PC-9 (cell line): ENCODE measurements at regions not wholly inside any gene's neighbourhood (a gene's known extent, or its start where the extent isn't known, plus 50 kb on each side); places are given as distances from the start of the nearest gene placed in this dataset.

Experiments
- BruUV-seq: library from RNA; stranded (reverse); fragments of 400-500 nt; replicated peaks from 2 replicates; lab custom pipeline; 2021; lab: Mats Ljungman, UMichigan
- CTCF ChIA-PET: fragments of 300-600 bp; sonication (Branson Sonifier 250); formaldehyde crosslinking; loops from one replicate; lab custom pipeline; 2022; ENCODE audit warnings: antibody characterized with exemption; lab: Charles Lee
- POLR2A ChIA-PET: fragments of 300-600 bp; sonication (Branson Sonifier 250); formaldehyde crosslinking; loops from one replicate; lab custom pipeline; 2022; ENCODE audit warnings: antibody characterized with exemption; ENCODE audit not compliant: unreplicated experiment; lab: Charles Lee
- DNase-seq, 2 experiments: peaks; one replicate each; pipeline versions ENCODE4 v3.0.0 to v3.0.0-alpha.2; 2015 to 2022; ENCODE audit warnings: mixed read lengths in 1 of 2
- H2AFZ ChIP-seq: fragments of 200-600 bp; sonication (generic); 2 replicates; pipeline ENCODE4 v1.8.1; 2017; ENCODE audit warnings: antibody characterized with exemption
- H3F3A ChIP-seq: fragments of 200-600 bp; sonication (generic); 2 replicates; pipeline ENCODE4 v1.8.1; 2017; ENCODE audit warnings: antibody characterized with exemption, mild to moderate bottlenecking, low read depth; ENCODE audit not compliant: insufficient read depth
- H3K27ac ChIP-seq: fragments of 200-600 bp; sonication (generic); 2 replicates; pipeline ENCODE4 v1.6.1; 2016; ENCODE audit warnings: mixed run types
- H3K27me3 ChIP-seq: fragments of 200-600 bp; sonication (generic); 2 replicates; pipeline ENCODE4 v1.6.1; 2016; ENCODE audit warnings: low read depth, mixed run types; ENCODE audit not compliant: insufficient read depth
- H3K36me3 ChIP-seq: fragments of 200-600 bp; sonication (generic); 2 replicates; pipeline ENCODE4 v1.6.1; 2016; ENCODE audit warnings: low read depth, mixed run types
- H3K4me1 ChIP-seq: fragments of 200-600 bp; sonication (generic); replicated peaks from 2 replicates; pipeline ENCODE4 v1.6.1; 2016; ENCODE audit warnings: mixed run types; ENCODE audit not compliant: insufficient read depth
- H3K4me2 ChIP-seq: fragments of 200-600 bp; sonication (generic); 2 replicates; pipeline ENCODE4 v1.6.1; 2017; ENCODE audit warnings: mixed run types
- H3K4me3 ChIP-seq: fragments of 200-600 bp; sonication (generic); 2 replicates; pipeline ENCODE4 v1.6.1; 2016; ENCODE audit warnings: mixed run types
- H3K79me2 ChIP-seq: fragments of 200-600 bp; sonication (generic); 2 replicates; pipeline ENCODE4 v1.6.1; 2017; ENCODE audit warnings: low read depth, mixed run types
- H3K9me2 ChIP-seq: fragments of 200-600 bp; sonication (generic); 2 replicates; pipeline ENCODE4 v1.8.1; 2017; ENCODE audit warnings: mild to moderate bottlenecking; ENCODE audit not compliant: insufficient read depth
- H3K9me3 ChIP-seq: fragments of 200-600 bp; sonication (generic); 2 replicates; pipeline ENCODE4 v1.8.1; 2016; ENCODE audit warnings: low read depth; ENCODE audit not compliant: insufficient read depth
- H4K20me1 ChIP-seq: fragments of 200-600 bp; sonication (generic); 2 replicates; pipeline ENCODE4 v1.8.1; 2017; ENCODE audit not compliant: insufficient read depth
- CTCF ChIP-seq: fragments of 200-600 bp; sonication (generic); conservative IDR thresholded peaks from 2 replicates; pipeline ENCODE4 v1.6.1; 2017; ENCODE audit warnings: mixed run types, antibody characterized with exemption, mild to moderate bottlenecking, moderate library complexity
- EZH2 ChIP-seq: fragments of 200-600 bp; sonication (generic); IDR thresholded peaks from 2 replicates; pipeline ENCODE4 v1.8.0; 2017; ENCODE audit warnings: antibody characterized with exemption, low read depth
- intact Hi-C: fragments of 100-400 bp; cut with micrococcal nuclease; formaldehyde crosslinking; loops from one replicate; pipeline ENCODE4 v1.10.0; 2022; ENCODE audit not compliant: unreplicated experiment

DNA sequence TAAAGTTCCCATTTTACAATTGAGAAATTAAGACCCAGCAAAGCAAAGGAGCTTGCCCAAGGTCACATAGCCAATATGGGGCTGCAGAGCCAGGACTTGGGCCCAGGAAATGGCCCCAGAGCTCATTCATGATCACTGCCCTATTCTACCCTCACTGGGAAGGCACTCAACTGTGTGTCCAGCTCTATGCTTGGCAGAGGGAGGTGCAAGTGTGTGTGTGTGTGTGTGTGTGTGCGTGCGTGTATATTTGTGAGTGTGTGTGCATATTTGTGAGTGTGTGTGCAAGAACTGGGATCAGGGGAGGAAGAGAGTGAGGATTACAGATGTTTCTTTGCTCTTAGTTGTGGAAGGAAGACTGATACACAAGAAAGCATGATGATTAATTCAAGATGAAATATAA lies 151.2 kb upstream of the CRY1 start:
- H3K9me3 ChIP-seq: no peaks in the 10 kb centered on the region
- H2AFZ ChIP-seq: no peak overlapping the region
- H3K27ac ChIP-seq: no peak overlapping the region
- ChIA-PET POLR2A (no interaction called here), CTCF (no interaction called here)
- H4K20me1 ChIP-seq: no peaks in the 10 kb centered on the region
- no peak for DNase-seq
- no peak overlapping the region for H3K4me2 ChIP-seq
- intact Hi-C loops: no loop called here
- no peaks in the 10 kb centered on the region for H3K9me2 ChIP-seq
- BruUV-seq: no TSS peak
- no peak overlapping the region for H3K4me3 ChIP-seq
- no peak for TF ChIP-seq EZH2
- TF ChIP-seq CTCF: no peak
- H3K79me2 ChIP-seq: no peaks in the 10 kb centered on the region
- H3F3A ChIP-seq: no peaks in the 10 kb centered on the region
- H3K4me1 ChIP-seq: no peaks in the 10 kb centered on the region
- no peaks in the 10 kb centered on the region for H3K36me3 ChIP-seq
- H3K27me3 ChIP-seq: no peaks in the 10 kb centered on the region

- no peaks in the 10 kb centered on the region for H3F3A ChIP-seq
- CTCF ChIA-PET: no interaction called here
- intact Hi-C loops: no loop called here
- H4K20me1 ChIP-seq: no peaks in the 10 kb centered on the region
- DNase-seq: no peak
- H3K36me3 ChIP-seq: no peaks in the 10 kb centered on the region
- no TSS peak for BruUV-seq
- H3K9me3 ChIP-seq: no peaks in the 10 kb centered on the region
- H3K4me3 ChIP-seq: no peak overlapping the region
- no peaks in the 10 kb centered on the region for H3K79me2 ChIP-seq
- H3K9me2 ChIP-seq: no peaks in the 10 kb centered on the region
- no peak overlapping the region for H3K4me2 ChIP-seq
- H3K27ac ChIP-seq: no peak overlapping the region
- POLR2A ChIA-PET: no interaction called here
- H3K27me3 ChIP-seq: no peaks in the 10 kb centered on the region
- H3K4me1 ChIP-seq: no peaks in the 10 kb centered on the region
- TF ChIP-seq CTCF (no peak), EZH2 (no peak)
- no peak overlapping the region for H2AFZ ChIP-seq
Measured at GRCh38 chr12:107247650-107248049, 154.3 kb upstream of the CRY1 start.

- ChIA-PET POLR2A (no interaction called here), CTCF (no interaction called here)
- H4K20me1 ChIP-seq: no peaks in the 10 kb centered on the region
- intact Hi-C loops: no loop called here
- no peak overlapping the region for H3K4me2 ChIP-seq
- no peaks in the 10 kb centered on the region for H3F3A ChIP-seq
- no TSS peak for BruUV-seq
- no peak overlapping the region for H3K4me3 ChIP-seq
- H3K9me2 ChIP-seq: no peaks in the 10 kb centered on the region
- H3K27ac ChIP-seq: no peak overlapping the region
- no peaks in the 10 kb centered on the region for H3K79me2 ChIP-seq
- no peaks in the 10 kb centered on the region for H3K4me1 ChIP-seq
- H3K27me3 ChIP-seq: no peaks in the 10 kb centered on the region
- DNase-seq: no peak
- H3K9me3 ChIP-seq: no peaks in the 10 kb centered on the region
- no peak overlapping the region for H2AFZ ChIP-seq
- H3K36me3 ChIP-seq: no peaks in the 10 kb centered on the region
- TF ChIP-seq CTCF (no peak), EZH2 (no peak)
Measured at GRCh38 chr12:107248187-107248586, 154.8 kb upstream of the CRY1 start.
